A673 (cell line): ENCODE measurements at regions not wholly inside any gene's neighbourhood (a gene's known extent, or its start where the extent isn't known, plus 50 kb on each side); places are given as distances from the start of the nearest gene placed in this dataset.

ENCODE experiments used
- EZH2 ChIP-seq: fragments of 200-600 bp; sonication (generic); IDR thresholded peaks from 2 replicates; pipeline ENCODE4 v1.6.1; 2017; ENCODE audit warnings: borderline replicate concordance, low read depth, mild to moderate bottlenecking, mixed read lengths, antibody characterized with exemption, low read length; ENCODE audit not compliant: poor library complexity, severe bottlenecking
- TF ChIP-seq, protein P1 (sequence below): fragments of 300-800, 200-600 bp; sonication (generic); conservative IDR thresholded peaks from 2 replicates; pipeline ENCODE4 v1.5.1; 2017; ENCODE audit warnings: low read depth, mild to moderate bottlenecking, antibody characterized with exemption, low read length, moderate library complexity, mixed read lengths

DNA sequence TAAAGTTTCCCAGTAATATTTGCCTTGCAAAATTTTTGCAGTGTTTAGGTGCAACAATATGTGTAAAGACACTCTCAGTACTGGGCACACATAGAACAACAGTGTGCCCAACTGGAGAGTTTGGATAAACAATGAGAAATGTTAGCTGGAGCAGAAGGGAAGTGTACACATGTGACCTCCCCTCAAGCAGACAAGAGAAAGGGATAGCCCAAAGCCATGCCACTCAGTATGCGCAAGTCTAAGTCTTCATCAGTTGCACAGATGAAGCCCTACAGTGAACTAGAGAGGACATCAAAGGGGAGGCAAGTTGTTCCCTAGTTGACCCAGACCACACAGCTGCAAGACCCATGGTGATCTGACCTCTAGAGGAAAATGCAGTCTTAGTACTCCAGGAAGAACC lies 97.9 kb upstream of the CDH11 start:
- TF ChIP-seq, protein P1, sequence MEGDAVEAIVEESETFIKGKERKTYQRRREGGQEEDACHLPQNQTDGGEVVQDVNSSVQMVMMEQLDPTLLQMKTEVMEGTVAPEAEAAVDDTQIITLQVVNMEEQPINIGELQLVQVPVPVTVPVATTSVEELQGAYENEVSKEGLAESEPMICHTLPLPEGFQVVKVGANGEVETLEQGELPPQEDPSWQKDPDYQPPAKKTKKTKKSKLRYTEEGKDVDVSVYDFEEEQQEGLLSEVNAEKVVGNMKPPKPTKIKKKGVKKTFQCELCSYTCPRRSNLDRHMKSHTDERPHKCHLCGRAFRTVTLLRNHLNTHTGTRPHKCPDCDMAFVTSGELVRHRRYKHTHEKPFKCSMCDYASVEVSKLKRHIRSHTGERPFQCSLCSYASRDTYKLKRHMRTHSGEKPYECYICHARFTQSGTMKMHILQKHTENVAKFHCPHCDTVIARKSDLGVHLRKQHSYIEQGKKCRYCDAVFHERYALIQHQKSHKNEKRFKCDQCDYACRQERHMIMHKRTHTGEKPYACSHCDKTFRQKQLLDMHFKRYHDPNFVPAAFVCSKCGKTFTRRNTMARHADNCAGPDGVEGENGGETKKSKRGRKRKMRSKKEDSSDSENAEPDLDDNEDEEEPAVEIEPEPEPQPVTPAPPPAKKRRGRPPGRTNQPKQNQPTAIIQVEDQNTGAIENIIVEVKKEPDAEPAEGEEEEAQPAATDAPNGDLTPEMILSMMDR, result no peak
- TF ChIP-seq EZH2, result no peak
